NCI-H510A (cell line): ENCODE measurements at regions not wholly inside any gene's neighbourhood (a gene's known extent, or its start where the extent isn't known, plus 50 kb on each side); places are given as distances from the start of the nearest gene placed in this dataset.

Experiments used
- DNase-seq: peaks from one replicate; lab custom pipeline; 2025; lab: John Stamatoyannopoulos, UW

DNA sequence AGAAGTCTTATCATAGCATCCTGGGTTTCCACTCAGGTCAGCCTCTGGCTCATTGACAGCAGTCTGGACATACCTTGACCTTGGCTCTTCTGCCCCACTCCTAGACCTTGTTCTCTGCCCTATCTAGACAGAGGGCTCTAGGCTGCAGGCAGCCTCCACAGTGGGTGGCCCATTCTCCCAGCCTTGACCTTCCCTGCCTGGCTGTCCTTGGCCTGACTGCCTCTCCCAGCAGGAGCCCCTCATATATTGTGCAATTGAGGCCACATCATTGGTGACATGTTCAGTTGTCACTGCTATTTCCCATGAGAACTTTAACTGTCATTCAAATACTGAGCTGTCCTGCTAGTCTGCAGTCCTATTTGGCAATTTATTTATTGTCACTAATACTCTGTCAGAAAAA, 503.4 kb downstream of the PLXNA4 start:
- DNase-seq: no peak

DNA sequence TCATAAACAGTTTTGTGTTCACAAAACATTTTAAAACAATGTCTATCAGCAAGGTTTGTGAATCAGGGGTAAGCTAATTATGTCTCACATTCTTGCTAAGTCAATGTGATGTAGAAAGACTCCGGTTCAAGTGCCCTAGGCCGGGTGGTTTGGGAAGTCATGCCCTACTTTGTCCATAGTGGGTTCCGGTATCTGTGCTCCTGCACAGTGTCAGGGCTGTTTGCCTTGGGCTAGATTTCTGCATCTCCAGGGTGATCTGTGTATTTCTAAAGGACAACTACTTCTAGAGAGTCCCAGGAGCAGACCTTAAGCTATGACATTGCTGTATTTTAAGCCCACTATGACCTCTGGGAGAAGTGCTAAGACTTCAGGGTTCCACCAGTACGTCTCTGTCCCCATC, 504.1 kb downstream of the PLXNA4 start:
- no peak for DNase-seq

DNA sequence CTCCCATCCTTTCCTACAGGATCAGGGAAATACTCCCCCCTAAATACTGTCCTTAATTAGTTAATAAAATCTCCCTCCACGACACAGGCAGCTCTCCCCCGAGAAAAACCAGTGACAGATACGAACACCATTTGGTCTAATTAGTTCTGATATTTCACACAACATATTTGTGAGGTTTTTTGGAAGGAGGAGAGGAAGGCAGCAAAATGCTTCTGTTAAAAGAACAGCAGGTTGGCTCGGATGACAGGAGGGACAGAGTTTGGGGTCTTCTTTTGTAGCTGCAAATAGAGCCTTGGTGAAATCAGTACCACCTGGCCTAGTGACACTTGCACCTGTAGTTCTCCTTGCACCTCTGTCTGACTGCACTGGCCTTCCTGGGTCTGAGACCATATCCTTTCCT, 507.0 kb downstream of the PLXNA4 start:
- no peak for DNase-seq

DNA sequence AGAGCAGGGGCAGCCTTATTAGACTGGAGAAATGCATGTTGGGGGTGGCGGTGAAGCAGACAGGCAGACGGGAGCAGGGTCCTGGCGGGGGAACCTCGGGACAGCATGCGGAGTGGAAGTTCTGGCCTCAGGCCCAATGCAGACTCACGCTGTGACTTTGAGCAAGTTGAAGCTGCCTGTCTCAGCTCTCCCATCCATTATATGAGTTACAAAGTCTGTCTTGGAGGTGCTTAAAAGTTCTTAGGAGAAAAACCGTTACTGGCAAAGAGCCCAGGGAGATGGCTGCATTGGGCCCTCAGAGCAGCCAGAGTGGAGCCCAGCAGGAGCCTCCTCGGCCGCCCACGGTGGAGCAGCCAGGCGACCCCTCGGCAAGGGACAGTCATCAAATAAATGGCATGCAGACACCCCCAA, 509.5 kb downstream of the PLXNA4 start:
- DNase-seq: no peak

DNA sequence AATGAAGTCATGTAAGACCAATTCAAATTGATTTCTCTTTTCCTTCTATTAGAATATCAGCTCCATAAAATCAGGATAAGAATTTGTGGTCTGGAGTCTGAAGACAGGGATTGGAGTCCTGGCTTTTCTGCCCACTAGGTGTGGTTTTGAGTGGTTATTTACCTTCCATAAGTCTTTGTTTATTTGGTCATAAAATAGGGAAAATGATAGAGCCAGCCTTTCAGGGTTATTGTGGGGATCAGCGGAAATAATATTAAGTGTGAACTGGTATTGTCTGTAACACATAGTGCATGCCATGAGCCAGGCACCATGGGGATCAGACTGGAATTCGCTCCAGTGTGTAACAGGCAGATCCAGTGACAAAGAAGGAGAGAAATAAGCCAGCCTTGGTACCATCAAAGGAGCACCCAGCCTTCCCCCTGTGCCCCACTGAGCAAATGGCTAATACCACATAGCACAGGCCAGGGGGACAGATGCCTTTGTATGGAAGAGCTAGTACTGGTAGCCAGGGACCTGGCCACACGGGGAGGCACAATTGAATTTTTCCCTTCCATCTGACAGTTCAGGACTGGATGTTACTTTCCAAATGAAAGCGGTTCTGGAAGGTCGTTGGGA, 509.7 kb upstream of the PODXL start:
- DNase-seq: no peak

DNA sequence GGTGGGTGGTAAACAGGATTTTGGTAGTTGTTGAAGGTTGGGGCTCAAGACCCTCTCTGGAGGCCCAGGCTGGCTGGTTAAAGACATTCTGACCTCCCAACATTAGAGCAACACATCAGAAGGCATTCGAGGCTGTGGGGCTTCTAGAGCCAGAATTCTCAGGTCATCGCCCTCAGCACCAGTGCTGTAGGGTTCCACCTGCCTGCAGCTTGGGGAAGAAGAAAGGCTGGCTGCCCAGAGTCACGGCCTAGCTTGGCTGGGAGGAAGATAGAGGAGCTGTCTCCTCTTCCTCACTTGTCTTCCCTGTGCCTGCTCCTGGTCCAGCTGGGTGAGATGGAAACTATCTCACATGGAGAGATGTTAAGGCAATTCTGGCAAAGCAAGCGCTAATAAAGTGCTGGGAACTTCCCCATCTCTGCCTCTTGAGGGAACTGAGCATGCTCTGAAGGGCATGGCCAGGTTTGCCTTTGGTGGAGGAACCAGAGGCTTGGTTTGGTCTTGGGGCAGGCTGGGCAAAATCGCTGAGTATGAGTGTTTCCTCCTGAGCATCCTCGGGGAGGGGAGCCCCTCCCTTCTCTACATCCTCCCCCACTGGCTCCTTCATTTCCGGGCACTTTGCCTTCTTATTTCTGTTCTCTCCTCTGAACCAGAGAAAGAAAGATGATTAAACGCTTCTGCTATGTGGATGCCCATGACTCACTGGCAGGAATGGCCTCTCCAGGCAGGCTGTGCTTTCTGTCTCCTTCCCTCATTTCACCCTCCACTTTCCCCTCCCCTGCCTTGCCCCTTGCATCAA, 509.0 kb upstream of the PODXL start:
- no peak for DNase-seq

DNA sequence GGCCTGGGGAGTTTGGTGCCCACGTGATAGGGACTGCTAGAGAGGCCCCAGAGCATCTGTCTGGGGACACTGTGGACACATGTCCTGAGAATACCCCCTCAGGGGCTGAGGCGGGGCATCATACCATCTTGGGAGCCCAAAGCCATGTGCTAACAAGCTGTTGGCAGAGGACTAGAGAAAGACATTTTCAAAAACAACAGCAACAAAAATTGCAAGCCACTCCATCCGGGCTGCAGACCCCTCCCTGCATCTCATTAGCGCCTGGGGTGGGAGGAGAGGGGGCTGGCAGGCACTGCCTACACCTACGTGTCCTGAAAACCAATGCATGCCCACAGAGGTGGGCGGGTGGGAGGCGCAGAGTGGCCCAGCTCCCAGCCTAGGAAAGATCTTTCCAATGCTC, 507.4 kb upstream of the PODXL start:
- no peak for DNase-seq

DNA sequence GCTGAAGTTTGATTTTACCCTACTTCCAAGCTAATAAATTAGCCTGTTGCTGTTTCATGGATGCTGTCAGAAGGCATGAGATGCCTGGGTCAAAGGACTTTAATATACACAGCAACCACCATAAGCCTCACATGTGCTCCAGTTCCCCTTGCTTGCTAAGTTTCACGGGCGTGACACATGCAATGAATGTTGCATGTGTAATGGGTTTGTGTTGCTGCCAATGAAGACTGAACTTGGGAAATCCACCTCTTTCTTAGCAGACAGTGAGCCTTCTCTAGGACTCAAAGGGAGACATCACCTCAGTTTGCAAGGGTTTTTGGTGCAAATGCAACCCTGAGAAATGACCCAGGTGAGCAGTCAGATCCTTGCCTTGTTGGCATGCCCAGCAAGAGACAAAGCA, 505.5 kb upstream of the PODXL start:
- DNase-seq: no peak

DNA sequence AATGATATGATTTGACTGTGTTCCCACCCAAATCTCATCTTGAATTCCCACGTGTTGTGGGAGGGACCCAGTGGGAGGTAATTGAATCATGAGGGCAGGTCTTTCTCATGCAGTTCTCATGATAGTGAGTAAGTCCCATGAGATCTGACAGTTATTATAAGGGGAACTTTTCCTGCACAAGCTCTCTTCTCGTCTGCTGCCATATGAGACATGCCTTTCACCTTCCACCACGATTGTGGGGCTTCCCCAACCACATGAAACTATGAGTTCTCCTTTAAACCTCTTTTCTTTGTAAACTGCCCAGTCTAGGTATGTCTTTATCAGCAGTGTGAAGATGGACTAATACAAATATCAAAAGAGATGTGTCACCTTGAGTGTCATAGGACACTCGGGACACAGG, 502.7 kb upstream of the PODXL start:
- DNase-seq: no peak

DNA sequence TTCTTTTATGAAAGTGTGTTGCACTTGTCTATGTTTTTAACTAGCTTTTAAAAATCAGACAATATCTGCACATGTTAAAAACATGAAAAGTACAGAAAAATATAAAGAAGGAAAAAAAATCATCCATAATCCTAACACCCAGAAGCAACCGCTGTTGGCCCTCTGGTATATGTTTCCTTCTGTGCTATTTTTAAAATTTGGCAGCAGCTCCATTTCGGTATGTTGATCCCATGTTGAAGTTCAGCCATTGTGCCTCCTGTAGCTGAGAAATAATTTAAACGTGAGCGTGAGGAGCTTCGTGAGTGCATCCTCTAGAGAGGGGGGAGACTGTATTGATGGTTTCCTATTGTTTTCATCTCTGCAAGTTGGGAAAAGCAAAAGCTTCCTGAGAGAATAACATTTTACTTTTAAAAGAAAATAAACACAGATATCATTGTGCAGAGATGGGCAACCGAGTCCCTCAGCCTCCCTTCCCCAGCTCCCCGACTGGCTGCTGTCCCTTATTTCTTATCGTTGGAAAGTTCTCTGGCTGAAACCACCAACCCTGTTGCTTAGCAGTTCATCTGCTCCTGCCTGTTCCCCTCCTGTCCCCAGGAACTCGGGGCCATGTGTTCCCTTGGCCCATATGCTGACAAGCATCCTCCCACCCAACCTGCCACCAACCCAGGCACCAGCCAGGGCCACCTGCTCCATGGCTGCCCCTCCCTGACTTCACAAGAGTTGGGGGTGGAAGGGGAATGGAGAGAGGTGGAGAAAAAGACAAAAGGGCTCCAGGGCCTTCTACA, 499.1 kb upstream of the PODXL start:
- DNase-seq: no peak

DNA sequence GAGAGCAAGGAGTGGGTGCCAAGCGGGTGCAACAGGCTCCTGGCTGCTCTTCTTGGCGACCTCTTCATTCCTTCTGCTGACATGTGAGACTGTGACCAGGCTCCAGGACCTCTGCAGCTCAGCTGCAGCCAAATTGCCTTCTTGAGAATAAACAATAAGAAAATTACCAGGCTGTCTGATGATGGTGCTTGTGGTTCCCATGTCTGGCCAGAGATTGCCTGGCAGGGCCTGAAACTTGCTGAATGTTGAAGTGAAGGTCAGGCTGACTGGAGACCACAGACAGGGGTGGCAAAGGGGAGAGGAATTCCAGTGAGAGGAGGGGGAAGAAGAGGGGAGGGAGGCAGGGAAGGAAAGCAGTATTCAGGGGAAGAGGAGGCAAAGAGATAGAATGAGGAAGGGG, 497.4 kb upstream of the PODXL start:
- no peak for DNase-seq

DNA sequence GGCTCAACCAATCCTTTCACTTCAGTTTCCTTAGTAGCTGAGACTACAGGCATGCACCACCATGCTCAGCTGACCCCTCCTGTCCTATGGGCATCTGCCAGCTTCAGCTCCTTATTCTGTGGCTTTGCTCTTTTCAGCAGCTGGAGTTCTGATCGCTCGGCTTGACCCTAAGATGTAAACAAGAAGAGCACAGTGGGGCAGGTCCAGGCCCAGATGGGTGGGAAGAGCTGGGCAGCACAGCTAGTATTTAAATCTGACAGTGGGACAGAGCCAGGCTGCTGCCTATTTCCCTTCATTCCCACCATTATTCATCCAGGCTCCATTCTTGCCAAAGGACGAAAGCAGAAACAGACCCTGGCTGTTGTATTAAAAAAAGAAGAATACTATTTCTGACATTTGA, 494.9 kb upstream of the PODXL start:
- no peak for DNase-seq

DNA sequence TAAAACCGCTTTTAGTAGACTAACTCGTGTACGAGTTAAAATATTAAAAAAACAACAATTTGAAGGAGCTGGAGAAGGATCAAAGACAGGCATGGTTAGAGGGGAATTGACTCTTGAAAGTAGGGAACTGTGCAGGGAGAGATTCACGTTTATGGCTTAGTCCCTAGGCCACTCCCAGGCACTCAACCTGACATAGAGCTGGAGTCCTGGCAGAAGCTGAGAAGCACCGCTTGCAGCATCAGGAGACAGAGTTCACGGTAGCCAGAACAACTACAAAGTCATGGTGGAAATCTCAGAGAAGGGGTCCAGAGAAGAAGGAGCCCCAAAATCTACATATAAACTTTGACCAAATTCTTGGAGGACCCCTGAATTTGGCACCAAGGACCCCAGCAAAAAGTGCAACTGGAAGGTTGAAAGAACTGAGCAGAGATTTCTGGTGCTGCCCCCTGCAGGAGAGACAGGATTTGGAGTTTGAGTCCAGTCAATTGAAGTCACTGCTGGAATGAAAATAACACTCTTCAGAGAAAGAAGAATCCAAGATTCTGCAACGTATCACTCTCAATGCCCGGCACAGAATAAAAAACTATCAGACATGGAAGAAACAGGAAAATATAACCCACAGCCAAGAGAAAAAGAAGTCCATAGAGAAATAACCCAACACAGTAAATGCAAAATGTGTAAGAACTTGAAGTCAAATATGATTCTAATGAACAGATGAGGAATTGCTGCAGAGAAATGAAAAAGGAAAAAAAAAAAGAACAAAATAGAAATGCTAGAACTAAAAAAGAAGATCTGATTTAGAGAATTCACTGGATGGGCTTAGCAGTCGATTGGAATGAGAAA, 493.3 kb upstream of the PODXL start:
- no peak for DNase-seq

DNA sequence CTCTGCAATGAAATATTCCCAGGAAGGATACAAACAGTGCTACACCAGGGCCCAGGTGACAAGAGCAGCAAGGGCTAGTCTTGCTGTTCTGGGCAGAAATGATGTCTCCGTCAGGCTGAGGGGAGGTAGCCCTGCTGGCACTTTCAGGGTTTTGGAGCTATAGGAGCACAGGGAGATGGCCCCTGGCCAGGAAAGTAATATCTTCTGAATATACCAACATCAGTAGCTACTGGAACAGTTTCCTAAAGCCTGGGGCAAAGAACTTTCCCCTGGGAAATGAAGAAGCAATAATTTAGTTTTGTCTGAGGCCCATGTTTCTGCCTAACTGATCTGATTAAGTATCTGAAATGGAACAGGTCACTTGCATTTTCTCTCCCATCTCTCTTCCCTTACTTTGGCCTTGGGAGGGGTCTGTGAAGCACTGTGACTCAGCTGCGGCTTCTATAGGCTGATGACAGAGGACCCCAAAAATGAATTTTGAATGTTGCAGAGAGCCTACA, 489.1 kb upstream of the PODXL start:
- DNase-seq: no peak

DNA sequence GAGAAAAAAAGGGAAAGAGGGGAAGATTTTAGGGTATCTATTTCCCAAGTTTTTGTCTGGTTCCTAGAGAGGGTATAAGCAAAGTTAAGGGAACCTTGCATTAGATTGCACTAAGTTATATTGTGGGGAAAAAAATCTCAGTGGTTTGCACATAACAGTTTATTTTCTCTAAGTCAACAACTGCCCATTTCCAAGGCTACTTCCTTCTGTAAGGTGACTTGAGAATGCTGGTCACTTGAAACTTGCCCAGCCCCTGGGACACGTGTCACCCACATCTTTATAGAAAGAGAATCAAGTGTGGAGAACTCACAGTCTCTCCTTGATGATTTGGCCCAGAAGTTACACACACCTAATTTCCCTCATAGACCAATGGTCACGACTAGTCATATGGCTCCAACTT, 488.6 kb upstream of the PODXL start:
- no peak for DNase-seq

DNA sequence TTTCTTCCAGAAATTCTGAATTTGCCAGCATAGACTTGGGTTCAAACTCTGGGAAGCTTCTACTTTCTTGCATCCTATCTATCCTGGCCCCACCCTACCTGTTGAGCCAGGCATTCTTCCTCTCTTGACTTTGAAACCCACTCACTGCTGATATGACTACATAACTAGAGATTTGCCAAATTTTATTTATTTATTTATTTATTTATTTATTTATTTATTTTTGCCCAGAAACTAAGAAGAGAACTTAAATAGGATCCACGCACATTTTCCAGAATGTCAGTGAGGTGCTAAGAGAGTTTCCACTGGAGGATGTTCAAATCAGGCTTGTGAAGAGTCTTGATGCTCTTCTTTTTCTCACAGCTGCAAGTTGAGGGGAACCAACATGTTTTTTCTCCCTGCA, 487.8 kb upstream of the PODXL start:
- DNase-seq: no peak

DNA sequence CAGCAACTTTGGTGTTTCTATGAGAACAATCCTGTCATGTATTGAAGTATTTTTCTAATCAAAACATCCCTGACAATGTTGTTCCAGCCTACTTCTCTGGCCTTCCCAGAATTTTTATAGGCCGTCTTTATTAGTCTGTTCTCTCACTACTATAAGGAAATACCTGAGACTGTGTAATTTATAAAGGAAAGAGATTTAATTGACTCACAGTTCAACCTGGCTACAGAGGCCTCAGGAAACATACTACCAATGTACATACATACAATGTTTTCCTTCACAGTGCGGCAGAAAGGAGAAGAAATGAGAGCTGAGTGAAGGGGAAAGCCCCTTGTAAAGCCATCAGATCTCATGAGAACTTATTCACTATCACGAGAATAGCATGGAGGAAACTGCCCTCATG, 484.7 kb upstream of the PODXL start:
- DNase-seq: no peak

DNA sequence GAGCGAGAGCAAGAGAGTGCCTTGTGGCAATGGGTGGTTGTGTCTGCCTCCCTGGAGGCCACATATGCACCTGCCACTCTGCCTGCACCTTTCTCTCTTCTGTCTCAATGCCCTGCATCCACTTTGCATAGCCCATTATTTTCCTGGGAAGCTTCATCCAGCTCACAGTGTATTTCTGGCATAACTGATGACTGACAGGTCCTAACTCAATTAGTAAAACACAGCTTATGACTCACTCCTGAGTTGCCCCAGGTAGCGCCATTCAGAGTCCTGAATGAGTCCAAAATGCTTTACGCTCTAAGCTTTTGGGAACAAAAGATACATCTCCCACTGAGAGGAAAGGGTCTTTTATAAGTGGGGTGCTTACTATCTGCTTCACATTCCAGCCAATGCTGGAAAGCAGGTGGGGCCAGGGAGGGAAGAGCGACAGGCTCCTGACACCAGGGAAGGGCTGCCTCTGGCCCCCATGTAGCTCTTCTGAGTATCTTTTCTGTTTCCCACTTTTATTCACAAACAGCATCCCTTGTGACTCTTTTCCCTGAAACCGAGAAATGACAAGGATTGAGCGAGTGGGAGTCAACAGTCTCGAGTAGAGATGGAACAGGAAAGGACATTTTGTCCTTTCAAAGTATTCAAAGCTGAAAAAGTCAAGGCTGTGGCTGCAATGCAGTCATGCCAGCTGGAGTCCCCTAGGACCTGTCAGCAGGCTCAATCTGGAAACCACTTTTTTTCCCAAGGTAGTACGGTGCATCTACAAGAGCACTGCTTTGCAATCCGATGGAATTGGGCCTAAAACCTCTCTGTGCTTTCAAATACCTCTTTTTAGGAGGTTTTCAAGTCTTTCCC, 479.3 kb upstream of the PODXL start:
- no peak for DNase-seq

DNA sequence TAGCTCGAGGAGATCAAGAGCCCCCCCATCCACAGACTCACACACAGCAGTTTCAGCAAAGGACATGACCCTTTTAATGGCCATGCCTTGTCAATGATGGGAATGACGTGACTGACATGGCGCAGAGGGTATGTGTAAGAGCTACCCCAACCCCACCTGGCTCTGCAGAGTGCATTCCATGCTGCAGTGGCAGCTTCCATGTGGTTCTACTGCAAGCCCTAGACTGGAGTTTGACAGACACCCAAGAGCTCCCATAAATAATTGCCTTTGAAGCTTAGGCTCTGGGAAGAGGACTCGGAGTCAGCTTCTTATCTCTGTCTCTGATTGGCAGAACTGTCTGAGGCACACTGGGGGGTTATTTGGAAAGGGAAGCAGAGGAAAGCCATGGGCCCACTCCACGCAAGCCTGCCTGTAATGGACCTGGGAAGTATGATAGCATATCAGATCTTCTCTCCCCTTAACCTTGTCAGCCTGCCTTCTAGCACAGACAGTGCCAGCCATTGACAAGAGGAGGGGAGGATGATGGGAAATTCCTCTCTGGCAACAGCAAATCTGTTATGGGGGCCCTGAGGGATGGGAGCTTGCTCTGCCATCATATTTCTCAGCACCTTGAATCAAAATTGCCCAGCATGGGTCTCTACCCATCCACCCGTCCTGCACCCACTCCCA, 478.5 kb upstream of the PODXL start:
- DNase-seq: no peak

DNA sequence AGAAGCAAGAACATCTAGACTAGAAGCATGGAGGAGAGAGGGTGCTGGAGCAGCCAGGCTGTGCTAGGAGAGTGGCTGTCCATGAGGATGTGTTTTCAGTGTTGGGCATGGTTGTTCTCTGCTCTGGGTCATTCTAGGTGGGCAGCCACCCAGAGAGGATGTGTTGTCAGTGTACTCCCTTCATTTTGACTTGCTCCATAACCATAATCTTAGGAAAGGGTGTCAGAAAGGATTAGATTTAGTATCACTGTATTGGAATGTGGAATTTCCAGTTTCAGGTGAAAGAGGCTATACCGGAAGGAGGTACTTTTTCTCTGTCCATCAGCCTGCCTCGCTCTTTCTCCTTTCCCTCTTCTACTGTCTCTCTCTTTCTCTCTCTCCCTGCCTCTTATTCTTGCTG, 474.5 kb upstream of the PODXL start:
- DNase-seq: no peak
